ENCODE measurements at regions not wholly inside any gene's neighbourhood (a gene's known extent, or its start where the extent isn't known, plus 50 kb on each side); places are given as distances from the start of the nearest gene placed in this dataset.

DNA sequence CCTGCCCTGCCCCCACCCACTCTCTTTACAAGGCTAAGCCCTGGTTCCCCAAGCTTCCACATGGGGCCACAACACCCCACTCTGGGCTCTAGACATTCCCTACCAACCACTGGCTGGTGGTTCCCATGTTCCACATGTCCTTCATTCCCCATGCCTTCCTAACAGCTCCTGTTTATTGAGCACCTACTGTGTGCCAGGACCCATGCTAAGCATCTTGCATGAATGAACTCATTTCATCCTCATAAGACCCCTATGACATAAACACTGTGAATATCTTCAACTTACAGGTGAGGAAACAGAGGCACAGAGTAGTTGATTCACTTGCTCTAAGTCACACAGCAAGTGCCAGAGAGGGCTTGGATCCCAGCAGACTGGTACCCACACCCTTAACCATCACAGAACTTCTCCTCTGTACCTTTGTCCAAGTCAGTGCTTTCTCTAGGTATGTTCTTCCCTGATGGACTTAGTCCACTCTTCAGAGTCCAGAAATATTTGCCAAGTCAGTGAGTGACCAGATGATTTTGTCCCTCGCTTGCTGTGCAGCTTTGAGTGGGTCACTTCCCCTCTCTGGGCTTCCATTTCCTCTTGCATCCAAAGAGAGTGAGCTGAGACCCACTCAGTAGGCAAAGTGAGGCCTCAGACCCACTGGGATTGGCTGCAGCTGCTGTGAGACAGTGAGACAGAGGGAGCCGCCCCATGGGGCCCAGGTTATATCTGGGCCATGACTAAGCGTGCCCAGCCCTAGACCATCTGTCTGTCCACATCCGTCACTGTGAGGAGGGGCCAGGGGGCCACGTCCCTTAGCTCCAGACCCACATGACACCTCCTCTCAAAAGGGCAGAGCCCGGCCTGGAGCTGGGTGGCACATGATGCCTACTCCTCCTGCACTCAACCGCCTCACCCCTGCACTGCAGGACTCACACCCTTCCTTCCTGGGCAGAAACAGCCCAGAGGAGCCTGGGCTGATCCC, 132.4 kb downstream of the MN1 start:
- Histone ChIP-seq H3K79me2 (ENCODE audit: low read length) (no peaks in the 10 kb centered on the region), H3K9me3 (ENCODE audit: insufficient read depth, low read length) (peaks cover 4% of the 10 kb centered on the region; the same call in 1 of the 2 replicates), H3K27ac (ENCODE audit: low read length) (no peak overlapping the region), H4K20me1 (ENCODE audit: insufficient read depth, low read length) (no peaks in the 10 kb centered on the region), H3K4me3 (ENCODE audit: low read length) (no peak overlapping the region), H3K36me3 (replicated peaks; ENCODE audit: low read depth, low read length) (no peaks in the 10 kb centered on the region), H2AFZ (ENCODE audit: low read depth, low read length) (no peak overlapping the region), H3K9ac (ENCODE audit: low read length) (no peak overlapping the region), H3K4me2 (ENCODE audit: low read length) (no peak overlapping the region), H3K4me1 (ENCODE audit: low read length) (no peaks in the 10 kb centered on the region), H3K27me3 (ENCODE audit: low read depth, low read length) (peaks cover 20% of the 10 kb centered on the region)
- TF ChIP-seq, protein P1, sequence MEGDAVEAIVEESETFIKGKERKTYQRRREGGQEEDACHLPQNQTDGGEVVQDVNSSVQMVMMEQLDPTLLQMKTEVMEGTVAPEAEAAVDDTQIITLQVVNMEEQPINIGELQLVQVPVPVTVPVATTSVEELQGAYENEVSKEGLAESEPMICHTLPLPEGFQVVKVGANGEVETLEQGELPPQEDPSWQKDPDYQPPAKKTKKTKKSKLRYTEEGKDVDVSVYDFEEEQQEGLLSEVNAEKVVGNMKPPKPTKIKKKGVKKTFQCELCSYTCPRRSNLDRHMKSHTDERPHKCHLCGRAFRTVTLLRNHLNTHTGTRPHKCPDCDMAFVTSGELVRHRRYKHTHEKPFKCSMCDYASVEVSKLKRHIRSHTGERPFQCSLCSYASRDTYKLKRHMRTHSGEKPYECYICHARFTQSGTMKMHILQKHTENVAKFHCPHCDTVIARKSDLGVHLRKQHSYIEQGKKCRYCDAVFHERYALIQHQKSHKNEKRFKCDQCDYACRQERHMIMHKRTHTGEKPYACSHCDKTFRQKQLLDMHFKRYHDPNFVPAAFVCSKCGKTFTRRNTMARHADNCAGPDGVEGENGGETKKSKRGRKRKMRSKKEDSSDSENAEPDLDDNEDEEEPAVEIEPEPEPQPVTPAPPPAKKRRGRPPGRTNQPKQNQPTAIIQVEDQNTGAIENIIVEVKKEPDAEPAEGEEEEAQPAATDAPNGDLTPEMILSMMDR (IDR thresholded peaks at IDR 0.05; ENCODE audit: low read depth, low read length), result no peak
- no peak for TF ChIP-seq EZH2phosphoT487 (IDR thresholded peaks at IDR 0.05; ENCODE audit: low read depth)

DNA sequence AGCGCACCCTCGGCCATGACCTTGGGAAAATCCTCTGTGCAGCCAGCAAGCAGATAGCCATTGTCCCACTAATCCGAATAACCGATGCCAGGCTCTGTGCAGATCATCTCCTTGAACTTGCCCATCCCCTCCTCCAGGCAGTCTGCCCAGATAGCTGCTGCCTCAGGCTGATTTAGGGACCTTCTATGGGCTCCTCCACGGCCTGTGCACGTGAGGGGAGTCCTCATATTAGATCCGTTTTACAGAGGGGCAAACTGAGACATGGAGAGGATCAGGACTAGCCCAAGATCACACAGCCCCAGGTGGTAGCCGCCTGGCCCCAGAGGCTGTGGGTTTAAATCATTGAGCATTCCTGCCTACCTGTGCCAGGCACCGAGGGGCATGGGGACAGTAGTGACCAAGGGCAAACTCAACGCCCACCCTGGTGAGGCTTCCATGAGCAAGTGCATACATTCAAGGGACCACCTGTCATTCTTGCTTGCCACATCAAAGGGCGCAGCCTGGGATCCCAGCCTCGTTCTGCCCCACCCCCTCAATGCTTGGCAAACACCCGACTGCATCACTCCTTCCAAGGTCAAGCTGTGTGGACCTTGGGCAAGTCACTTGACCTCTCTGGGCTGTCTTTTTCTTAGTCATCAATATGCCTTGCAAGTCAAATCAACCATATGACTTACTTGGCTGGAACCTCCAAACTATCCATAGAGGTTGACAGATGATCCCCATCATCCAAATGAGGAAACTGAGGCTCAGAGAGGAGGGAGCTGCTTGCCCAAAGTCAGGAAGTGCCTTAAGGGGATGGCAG, 131.6 kb downstream of the MN1 start:
- no peak overlapping the region for H3K9ac ChIP-seq (ENCODE audit: low read length)
- no peaks in the 10 kb centered on the region for H3K36me3 ChIP-seq (replicated peaks; ENCODE audit: low read depth, low read length)
- H3K4me3 ChIP-seq (ENCODE audit: low read length), result no peak overlapping the region
- H3K4me1 ChIP-seq (ENCODE audit: low read length), result no peaks in the 10 kb centered on the region
- peaks cover 4% of the 10 kb centered on the region; the same call in 1 of the 2 replicates for H3K9me3 ChIP-seq (ENCODE audit: insufficient read depth, low read length)
- H4K20me1 ChIP-seq (ENCODE audit: insufficient read depth, low read length), result no peaks in the 10 kb centered on the region
- no peak for TF ChIP-seq EZH2phosphoT487 (IDR thresholded peaks at IDR 0.05; ENCODE audit: low read depth)
- TF ChIP-seq, protein P1 (IDR thresholded peaks at IDR 0.05; ENCODE audit: low read depth, low read length), result no peak
- H3K79me2 ChIP-seq (ENCODE audit: low read length), result no peaks in the 10 kb centered on the region
- no peak overlapping the region for H2AFZ ChIP-seq (ENCODE audit: low read depth, low read length)
- peaks cover 16% of the 10 kb centered on the region for H3K27me3 ChIP-seq (ENCODE audit: low read depth, low read length)
- H3K4me2 ChIP-seq (ENCODE audit: low read length), result no peak overlapping the region
- H3K27ac ChIP-seq (ENCODE audit: low read length), result no peak overlapping the region

DNA sequence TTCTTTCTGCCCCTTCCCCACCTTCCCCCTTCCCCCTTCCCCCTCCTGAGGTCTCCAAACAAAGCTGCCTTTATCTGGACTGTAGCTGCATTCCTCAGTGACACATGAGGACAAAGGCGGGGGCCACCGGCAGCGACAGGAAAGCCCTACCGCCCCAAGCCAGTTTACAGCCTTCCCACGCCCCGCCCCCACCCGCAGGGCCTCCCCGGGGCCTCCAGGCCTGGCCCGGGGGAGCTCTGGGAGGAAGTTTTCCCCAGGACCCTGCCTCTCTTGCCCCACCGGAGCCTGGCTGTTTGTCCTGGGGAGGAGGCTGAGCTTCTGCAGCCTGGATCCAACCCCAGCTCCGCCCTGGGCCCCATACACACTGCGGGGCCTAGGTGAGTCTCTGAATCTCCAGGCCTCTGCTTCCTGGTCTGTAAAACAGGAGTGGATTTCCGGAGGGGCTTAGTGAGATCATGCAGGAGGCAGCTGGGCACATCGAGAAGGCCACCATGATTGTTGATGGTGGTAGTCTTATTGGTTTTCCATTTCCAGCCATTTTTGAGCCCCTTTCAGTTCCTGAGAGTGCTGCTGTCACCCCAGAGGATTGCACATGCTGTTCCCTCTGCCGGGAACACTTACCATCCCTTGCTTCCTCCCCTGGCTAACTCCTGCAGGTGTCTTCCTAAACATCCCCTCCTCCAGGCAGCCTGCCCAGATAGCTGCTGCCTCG, 130.7 kb downstream of the MN1 start:
- no peak for TF ChIP-seq EZH2phosphoT487 (IDR thresholded peaks at IDR 0.05; ENCODE audit: low read depth)
- TF ChIP-seq, protein P1 (IDR thresholded peaks at IDR 0.05; ENCODE audit: low read depth, low read length), result no peak
- H3K27me3 ChIP-seq (ENCODE audit: low read depth, low read length), result peaks cover 9% of the 10 kb centered on the region; the same call in 1 of the 2 replicates
- no peak overlapping the region for H2AFZ ChIP-seq (ENCODE audit: low read depth, low read length)
- no peak overlapping the region for H3K4me3 ChIP-seq (ENCODE audit: low read length)
- no peaks in the 10 kb centered on the region for H3K4me1 ChIP-seq (ENCODE audit: low read length)
- peaks cover 4% of the 10 kb centered on the region; the same call in 1 of the 2 replicates for H3K9me3 ChIP-seq (ENCODE audit: insufficient read depth, low read length)
- H3K4me2 ChIP-seq (ENCODE audit: low read length), result no peak overlapping the region
- H3K27ac ChIP-seq (ENCODE audit: low read length), result no peak overlapping the region
- H3K79me2 ChIP-seq (ENCODE audit: low read length), result no peaks in the 10 kb centered on the region
- no peaks in the 10 kb centered on the region for H4K20me1 ChIP-seq (ENCODE audit: insufficient read depth, low read length)
- no peak overlapping the region for H3K9ac ChIP-seq (ENCODE audit: low read length)
- H3K36me3 ChIP-seq (replicated peaks; ENCODE audit: low read depth, low read length), result no peaks in the 10 kb centered on the region
